K562 (cell line): ENCODE measurements at regions not wholly inside any gene's neighbourhood (a gene's known extent, or its start where the extent isn't known, plus 50 kb on each side); places are given as distances from the start of the nearest gene placed in this dataset.
A peak's percentile ranks its signal among the peaks of the same experiment; 100 is the strongest.

Source experiments
- ATAC-seq: fragments of 200-7000 bp; cut with Tn5 transposase; 3 replicates; pipeline ENCODE4 v1.9.1; 2020; ENCODE audit warnings: moderate library complexity
- BruUV-seq: library from RNA; stranded (reverse); fragments of 400-500 nt; replicated peaks from 2 replicates; lab custom pipeline; 2021; lab: Mats Ljungman, UMichigan
- CTCF ChIA-PET: fragments of 300-600 bp; formaldehyde crosslinking; extraction: SDS; loops from one replicate; lab custom pipeline; 2021; ENCODE audit warnings: low intra/inter-chr PET ratio; lab: Yijun Ruan, JAX
- POLR2A ChIA-PET: fragments of 300-600, 350-650 bp; sonication (Branson Sonifier 250); formaldehyde crosslinking; extraction: SDS; loops from one replicate; lab custom pipeline; 2021; ENCODE audit warnings: antibody characterized with exemption, inconsistent platforms; lab: Yijun Ruan, JAX
- DNase-seq, 4 experiments: peaks; one replicate each; pipeline versions ENCODE4 v3.0.0 to v3.0.0-alpha.2; 2011 to 2018; ENCODE audit warnings: low spot score in 3 of 4, mixed read lengths in 3 of 4; ENCODE audit errors: extremely low read depth in 1 of 4
- FAIRE-seq: peaks from 2 replicates; lab custom pipeline; 2011; peaks lifted over from hg19 to GRCh38; lab: Jason Lieb, UNC
- H2AFZ ChIP-seq: 2 replicates; pipeline ENCODE4 v1.6.0; 2011; ENCODE audit warnings: low read depth, low read length, control low read depth, inconsistent platforms
- H3K27ac ChIP-seq: fragments of 200-600 bp; 3 replicates; pipeline ENCODE4 v1.8.0; 2011; ENCODE audit warnings: low read depth, mild to moderate bottlenecking, control low read depth, inconsistent platforms, low read length, moderate library complexity, mixed read lengths; ENCODE audit errors: extremely low read depth
- H3K27me3 ChIP-seq, 2 experiments: fragments of 300-600 bp in 1 of 2; 2 replicates in 1 of 2; 3 replicates in 1 of 2; pipeline versions ENCODE4 v1.6.0 to v1.8.0; 2011; ENCODE audit warnings: inconsistent platforms in 2 of 2, low read length in 2 of 2, mild to moderate bottlenecking in 1 of 2, mixed read lengths in 1 of 2, moderate library complexity in 1 of 2; ENCODE audit not compliant: control insufficient read depth in 2 of 2, insufficient read depth in 2 of 2
- H3K36me3 ChIP-seq: fragments of 300-600 bp; 3 replicates; pipeline ENCODE4 v1.8.0; 2011; ENCODE audit warnings: mild to moderate bottlenecking, low read length, inconsistent platforms; ENCODE audit not compliant: control insufficient read depth, insufficient read depth
- H3K4me1 ChIP-seq, 2 experiments: fragments of 200-600 bp in 1 of 2; replicated peaks in 1 of 2; 2 replicates in 1 of 2; 3 replicates in 1 of 2; pipeline versions ENCODE4 v1.5.1 to v1.8.0; 2011; ENCODE audit warnings: inconsistent platforms in 2 of 2, low read length in 2 of 2, mild to moderate bottlenecking in 1 of 2, mixed read lengths in 1 of 2, moderate library complexity in 1 of 2; ENCODE audit not compliant: control insufficient read depth in 2 of 2, insufficient read depth in 2 of 2
- H3K4me2 ChIP-seq: 2 replicates; pipeline ENCODE4 v1.6.1; 2011; ENCODE audit warnings: low read length, control low read depth, inconsistent platforms, mixed read lengths; ENCODE audit not compliant: insufficient read depth
- H3K4me3 ChIP-seq: fragments of 200-600 bp; sonication (generic), shearing (Covaris generic); 2 replicates; pipeline ENCODE4 v1.5.1; 2016; ENCODE audit warnings: control low read depth, inconsistent platforms
- H3K79me2 ChIP-seq: fragments of 200-600 bp; 3 replicates; pipeline ENCODE4 v1.8.0; 2011; ENCODE audit warnings: low read length, inconsistent platforms; ENCODE audit not compliant: control insufficient read depth, insufficient read depth
- H3K9ac ChIP-seq, 2 experiments: 2 replicates each; pipeline versions ENCODE4 v1.6.0 to v1.6.1; 2011; ENCODE audit warnings: low read depth in 2 of 2, low read length in 2 of 2, control low read depth in 1 of 2, inconsistent platforms in 1 of 2, mild to moderate bottlenecking in 1 of 2, mixed read lengths in 1 of 2; ENCODE audit not compliant: insufficient read depth in 1 of 2
- H3K9me1 ChIP-seq: one replicate; pipeline ENCODE4 v1.6.0; 2011; ENCODE audit warnings: inconsistent platforms, mild to moderate bottlenecking, low read length, moderate library complexity; ENCODE audit not compliant: control insufficient read depth, insufficient read depth
- H3K9me3 ChIP-seq: replicated peaks from 2 replicates; pipeline ENCODE4 v1.5.1; 2011; ENCODE audit warnings: low read depth, low read length, inconsistent platforms; ENCODE audit not compliant: control insufficient read depth, insufficient read depth
- H4K20me1 ChIP-seq: replicated peaks from 2 replicates; pipeline ENCODE4 v1.6.1; 2011; ENCODE audit warnings: low read length, inconsistent platforms, mixed read lengths; ENCODE audit not compliant: control insufficient read depth, insufficient read depth
- CEBPB ChIP-seq: fragments of 450-650 bp; IDR thresholded peaks from 2 replicates; pipeline ENCODE4 v1.6.1; 2016; ENCODE audit warnings: missing genetic modification characterization, missing compliant biosample characterization
- CEBPG ChIP-seq, 3 experiments: fragments of 200-800 bp in 1 of 3; sonication (Bioruptor generic) in 1 of 3; sonication (generic) in 1 of 3; formaldehyde crosslinking in 1 of 3; IDR thresholded peaks in 2 of 3; conservative IDR thresholded peaks in 1 of 3; 2 replicates each; pipeline versions ENCODE4 v1.6.1 to v1.8.0; 2016 to 2022; ENCODE audit warnings: missing compliant biosample characterization in 2 of 3, missing genetic modification characterization in 2 of 3, mild to moderate bottlenecking in 1 of 3, missing genetic modification reagents in 1 of 3
- E2F6 ChIP-seq, 2 experiments: IDR thresholded peaks; 2 replicates each; pipeline ENCODE4 v1.6.1; 2011; ENCODE audit warnings: borderline replicate concordance in 1 of 2, control low read depth in 1 of 2, low read depth in 1 of 2, low read length in 1 of 2, mild to moderate bottlenecking in 1 of 2, mixed read lengths in 1 of 2, moderate library complexity in 1 of 2; ENCODE audit not compliant: insufficient read depth in 1 of 2, insufficient read length in 1 of 2, poor library complexity in 1 of 2, severe bottlenecking in 1 of 2; ENCODE audit errors: extremely low read depth in 1 of 2
- GTF2B ChIP-seq: IDR thresholded peaks from 2 replicates; pipeline ENCODE4 v1.6.1; 2011; ENCODE audit not compliant: insufficient read length; ENCODE audit errors: extremely low read depth
- MTA3 ChIP-seq: fragments of 450-650 bp; formaldehyde crosslinking; IDR thresholded peaks from 2 replicates; pipeline ENCODE4 v1.6.1; 2017; ENCODE audit warnings: mild to moderate bottlenecking, borderline replicate concordance
- ZBTB12 ChIP-seq: fragments of 250-450 bp; sonication (Bioruptor Pico); IDR thresholded peaks from 2 replicates; pipeline ENCODE4 v1.4.0; 2020
- ZFP1 ChIP-seq: fragments of 450-650 bp; formaldehyde crosslinking; IDR thresholded peaks from 2 replicates; pipeline ENCODE4 v1.4.0; 2020; ENCODE audit warnings: mild to moderate bottlenecking, mixed read lengths
- ZNF282 ChIP-seq: sonication (generic); formaldehyde crosslinking; IDR thresholded peaks from 2 replicates; pipeline ENCODE4 v1.8.1; 2023; ENCODE audit warnings: missing genetic modification reagents
- ZNF316 ChIP-seq: fragments of 450-650 bp; IDR thresholded peaks from 2 replicates; pipeline ENCODE4 v1.6.1; 2016
- ZNF41 ChIP-seq: fragments of 250-450 bp; sonication (Bioruptor Pico); conservative IDR thresholded peaks from 2 replicates; pipeline ENCODE4 v1.4.0; 2020; ENCODE audit warnings: mild to moderate bottlenecking
- whole genome bisulfite sequencing: fragments of 100-300 bp; shearing (Covaris generic); methylation state at CpG from one replicate; pipeline ENCODE4 v1.1.6; 2016; ENCODE audit warnings: low coverage, mixed read lengths; ENCODE audit not compliant: insufficient coverage; ENCODE audit errors: missing lambda C conversion rate; 5-methylcytosine and 5-hydroxymethylcytosine counted together
- in situ Hi-C: fragments of 300-500 bp; cut with MboI; formaldehyde crosslinking; loops from 4 replicates; pipeline ENCODE4 v1.15.0; 2018; ENCODE audit warnings: inconsistent platforms, mixed read lengths
- intact Hi-C: fragments of 100-400 bp; cut with micrococcal nuclease; formaldehyde crosslinking; loops from 2 replicates; pipeline ENCODE4 v1.14.2; 2022

- Histone ChIP-seq H3K79me2 (no peaks in the 10 kb centered on the region), H3K4me1 (no peaks in the 10 kb centered on the region), H4K20me1 (no peaks in the 10 kb centered on the region), H3K9me3 (no peaks in the 10 kb centered on the region; the same call in none of the 2 replicates), H2AFZ (no peak overlapping the region), H3K9me1 (no peaks in the 10 kb centered on the region), H3K4me2 (no peak overlapping the region), H3K36me3 (no peaks in the 10 kb centered on the region), H3K9ac (no peak overlapping the region), H3K27ac (no peak overlapping the region), H3K27me3 (no peaks in the 10 kb centered on the region), H3K4me3 (no peak overlapping the region)
- BruUV-seq = no TSS peak
- FAIRE-seq (no peak), DNase-seq (no peak), ATAC-seq (no peak)
- TF ChIP-seq ZNF282 = no peak
- TF ChIP-seq ZNF316 = 0 out of 2 replicates have a peak, but pooled peaks have one; percentile 15
- peak; percentile 41; the same call in 1 of the 2 replicates for TF ChIP-seq CEBPB (tag)
- no peak for TF ChIP-seq CEBPG (CRISPR knock-in tag; IDR thresholded peaks at IDR 0.05)
- peak in 1 of 2 experiments; percentile 76; a peak in 2 of 4 replicates for TF ChIP-seq CEBPG (tag; conservative IDR thresholded peaks at IDR 0.05 in 1 of 2, IDR thresholded peaks at IDR 0.05 in 1 of 2)
- ChIA-PET CTCF (no interaction called here), POLR2A (no interaction called here)
- in situ Hi-C loops = no loop called here
- intact Hi-C loops = no loop called here
These were observed 347.1 kb upstream of the GRIN3A start for GRCh38 chr9:102085548-102085947.

GRCh38 chr9:102072059-102072764 is 333.8 kb upstream of the GRIN3A start:
- WGBS = 0% methylated on average over 9 of the region's 9 CpGs
- TF ChIP-seq ZNF41 (no peak), ZFP1 (CRISPR knock-in tag) (no peak), E2F6 (IDR thresholded peaks at IDR 0.05; ENCODE audit: borderline replicate concordance in 1 of 2, extremely low read depth in 1 of 2, insufficient read depth in 1 of 2, insufficient read length in 1 of 2, low read depth in 1 of 2, low read length in 1 of 2, poor library complexity in 1 of 2, severe bottlenecking in 1 of 2) (no peak), MTA3 (no peak), ZBTB12 (CRISPR knock-in tag) (no peak), GTF2B (no peak)

More at GRCh38 chr9:102072059-102072764, 333.8 kb upstream of the GRIN3A start:
- H3K27ac ChIP-seq = no peak overlapping the region
- no peaks in the 10 kb centered on the region for H3K36me3 ChIP-seq
- H2AFZ ChIP-seq = no peak overlapping the region
- no TSS peak for BruUV-seq
- CTCF ChIA-PET = no interaction called here
- POLR2A ChIA-PET = no interaction called here
- no peaks in the 10 kb centered on the region for H4K20me1 ChIP-seq
- no peaks in the 10 kb centered on the region for H3K27me3 ChIP-seq
- H3K4me3 ChIP-seq = no peak overlapping the region
- no peak overlapping the region for H3K9ac ChIP-seq
- no peaks in the 10 kb centered on the region for H3K4me1 ChIP-seq
- H3K79me2 ChIP-seq = no peaks in the 10 kb centered on the region
- no peaks in the 10 kb centered on the region for H3K9me1 ChIP-seq
- DNase-seq = no peak
- ATAC-seq = no peak
- H3K9me3 ChIP-seq = no peaks in the 10 kb centered on the region
- no peak overlapping the region for H3K4me2 ChIP-seq
- in situ Hi-C loops (no loop called here), intact Hi-C loops (no loop called here)
- no peak for FAIRE-seq
